KMS-11 (cell line): ENCODE measurements at regions not wholly inside any gene's neighbourhood (a gene's known extent, or its start where the extent isn't known, plus 50 kb on each side); places are given as distances from the start of the nearest gene placed in this dataset.

Experiments used
- H2AFZ ChIP-seq: fragments of 200-600 bp; sonication (generic); 2 replicates; pipeline ENCODE4 v1.6.1; 2016; ENCODE audit warnings: antibody characterized with exemption, mixed run types, low read depth
- H3K27ac ChIP-seq: fragments of 200-600 bp; sonication (generic); 2 replicates; pipeline ENCODE4 v1.6.1; 2016; ENCODE audit warnings: mild to moderate bottlenecking, mixed run types
- H3K27me3 ChIP-seq: fragments of 200-600 bp; sonication (generic); 2 replicates; pipeline ENCODE4 v1.6.1; 2017; ENCODE audit warnings: mild to moderate bottlenecking, low read depth, mixed run types, moderate library complexity; ENCODE audit not compliant: insufficient read depth
- H3K36me3 ChIP-seq: fragments of 200-600 bp; sonication (generic); 2 replicates; pipeline ENCODE4 v1.6.1; 2017; ENCODE audit warnings: mild to moderate bottlenecking, mixed run types; ENCODE audit not compliant: insufficient read depth
- H3K4me1 ChIP-seq: fragments of 200-600 bp; sonication (generic); 2 replicates; pipeline ENCODE4 v1.6.1; 2016; ENCODE audit warnings: mild to moderate bottlenecking, low read depth, mixed run types; ENCODE audit not compliant: poor library complexity, severe bottlenecking
- H3K4me2 ChIP-seq: fragments of 200-600 bp; sonication (generic); 2 replicates; pipeline ENCODE4 v1.7.0; 2016; ENCODE audit warnings: mild to moderate bottlenecking, mixed run types
- H3K4me3 ChIP-seq: fragments of 200-600 bp; sonication (generic); IDR thresholded peaks from 2 replicates; pipeline ENCODE4 v1.6.1; 2017; ENCODE audit warnings: low read depth, low read length, mixed read lengths; ENCODE audit not compliant: insufficient read depth
- H3K79me2 ChIP-seq: fragments of 200-600 bp; sonication (generic); 2 replicates; pipeline ENCODE4 v1.6.1; 2016; ENCODE audit warnings: low read depth, mixed run types; ENCODE audit not compliant: insufficient read depth
- H3K9ac ChIP-seq: fragments of 200-600 bp; sonication (generic); 2 replicates; pipeline ENCODE4 v1.6.1; 2016; ENCODE audit warnings: mild to moderate bottlenecking, mixed run types
- H4K20me1 ChIP-seq: fragments of 200-600 bp; sonication (generic); 2 replicates; pipeline ENCODE4 v1.6.1; 2016; ENCODE audit warnings: mild to moderate bottlenecking, mixed run types; ENCODE audit not compliant: insufficient read depth
- TF ChIP-seq, protein P1 (sequence below): fragments of 200-600 bp; sonication (generic); conservative IDR thresholded peaks from 2 replicates; pipeline ENCODE4 v1.6.1; 2017; ENCODE audit warnings: low read depth, mild to moderate bottlenecking, antibody characterized with exemption, low read length, moderate library complexity, mixed read lengths

DNA sequence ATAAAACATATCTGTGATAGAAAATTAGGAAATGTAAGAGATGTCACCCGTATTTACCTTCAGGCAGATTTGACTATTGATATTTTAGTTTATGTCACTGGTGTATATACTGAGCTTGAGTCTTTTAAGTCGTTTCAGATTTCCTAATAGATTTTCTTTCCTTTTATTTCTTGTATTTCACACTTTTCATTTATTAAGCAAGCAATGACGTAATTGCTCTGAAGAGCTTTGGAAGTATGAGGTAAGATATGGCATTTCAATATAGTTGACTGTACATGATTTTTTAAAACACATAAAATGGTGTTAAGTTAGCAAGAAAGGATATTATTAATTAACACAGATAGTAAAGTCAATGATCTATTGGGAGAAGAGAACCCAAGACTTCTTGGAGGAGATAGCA lies 652.6 kb downstream of the SORCS1 start:
- no peak overlapping the region for H2AFZ ChIP-seq
- H4K20me1 ChIP-seq, result no peaks in the 10 kb centered on the region
- no peaks in the 10 kb centered on the region for H3K27me3 ChIP-seq
- H3K79me2 ChIP-seq, result no peaks in the 10 kb centered on the region
- TF ChIP-seq, protein P1, sequence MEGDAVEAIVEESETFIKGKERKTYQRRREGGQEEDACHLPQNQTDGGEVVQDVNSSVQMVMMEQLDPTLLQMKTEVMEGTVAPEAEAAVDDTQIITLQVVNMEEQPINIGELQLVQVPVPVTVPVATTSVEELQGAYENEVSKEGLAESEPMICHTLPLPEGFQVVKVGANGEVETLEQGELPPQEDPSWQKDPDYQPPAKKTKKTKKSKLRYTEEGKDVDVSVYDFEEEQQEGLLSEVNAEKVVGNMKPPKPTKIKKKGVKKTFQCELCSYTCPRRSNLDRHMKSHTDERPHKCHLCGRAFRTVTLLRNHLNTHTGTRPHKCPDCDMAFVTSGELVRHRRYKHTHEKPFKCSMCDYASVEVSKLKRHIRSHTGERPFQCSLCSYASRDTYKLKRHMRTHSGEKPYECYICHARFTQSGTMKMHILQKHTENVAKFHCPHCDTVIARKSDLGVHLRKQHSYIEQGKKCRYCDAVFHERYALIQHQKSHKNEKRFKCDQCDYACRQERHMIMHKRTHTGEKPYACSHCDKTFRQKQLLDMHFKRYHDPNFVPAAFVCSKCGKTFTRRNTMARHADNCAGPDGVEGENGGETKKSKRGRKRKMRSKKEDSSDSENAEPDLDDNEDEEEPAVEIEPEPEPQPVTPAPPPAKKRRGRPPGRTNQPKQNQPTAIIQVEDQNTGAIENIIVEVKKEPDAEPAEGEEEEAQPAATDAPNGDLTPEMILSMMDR, result no peak
- H3K36me3 ChIP-seq, result no peaks in the 10 kb centered on the region
- no peak overlapping the region for H3K9ac ChIP-seq
- H3K4me1 ChIP-seq, result no peaks in the 10 kb centered on the region
- H3K4me2 ChIP-seq, result no peak overlapping the region
- H3K27ac ChIP-seq, result no peak overlapping the region
- no peak overlapping the region for H3K4me3 ChIP-seq

DNA sequence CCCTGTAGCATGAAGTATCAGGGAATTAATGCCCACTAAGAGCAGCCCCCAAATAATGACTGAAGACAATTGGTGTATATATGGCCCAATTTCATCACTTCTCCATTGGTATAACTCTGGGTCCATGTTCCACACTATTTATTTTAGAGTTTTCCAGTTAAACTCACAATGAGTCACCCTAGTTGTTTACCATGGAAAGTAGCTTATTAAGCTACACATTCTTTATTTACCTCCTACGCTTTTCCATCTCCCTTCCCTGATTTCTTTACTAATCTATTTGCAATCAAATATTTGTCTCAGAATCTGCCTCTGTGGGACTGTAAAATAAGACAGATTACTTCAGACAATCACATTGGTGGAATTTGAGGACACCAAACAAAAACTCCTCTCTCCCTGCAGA lies 655.6 kb downstream of the SORCS1 start:
- no peaks in the 10 kb centered on the region for H3K4me1 ChIP-seq
- no peak overlapping the region for H3K27ac ChIP-seq
- no peak overlapping the region for H3K4me2 ChIP-seq
- H3K27me3 ChIP-seq, result no peaks in the 10 kb centered on the region
- no peaks in the 10 kb centered on the region for H4K20me1 ChIP-seq
- no peaks in the 10 kb centered on the region for H3K79me2 ChIP-seq
- TF ChIP-seq, protein P1, result no peak
- no peak overlapping the region for H2AFZ ChIP-seq
- H3K36me3 ChIP-seq, result no peaks in the 10 kb centered on the region
- H3K4me3 ChIP-seq, result no peak overlapping the region
- no peak overlapping the region for H3K9ac ChIP-seq

DNA sequence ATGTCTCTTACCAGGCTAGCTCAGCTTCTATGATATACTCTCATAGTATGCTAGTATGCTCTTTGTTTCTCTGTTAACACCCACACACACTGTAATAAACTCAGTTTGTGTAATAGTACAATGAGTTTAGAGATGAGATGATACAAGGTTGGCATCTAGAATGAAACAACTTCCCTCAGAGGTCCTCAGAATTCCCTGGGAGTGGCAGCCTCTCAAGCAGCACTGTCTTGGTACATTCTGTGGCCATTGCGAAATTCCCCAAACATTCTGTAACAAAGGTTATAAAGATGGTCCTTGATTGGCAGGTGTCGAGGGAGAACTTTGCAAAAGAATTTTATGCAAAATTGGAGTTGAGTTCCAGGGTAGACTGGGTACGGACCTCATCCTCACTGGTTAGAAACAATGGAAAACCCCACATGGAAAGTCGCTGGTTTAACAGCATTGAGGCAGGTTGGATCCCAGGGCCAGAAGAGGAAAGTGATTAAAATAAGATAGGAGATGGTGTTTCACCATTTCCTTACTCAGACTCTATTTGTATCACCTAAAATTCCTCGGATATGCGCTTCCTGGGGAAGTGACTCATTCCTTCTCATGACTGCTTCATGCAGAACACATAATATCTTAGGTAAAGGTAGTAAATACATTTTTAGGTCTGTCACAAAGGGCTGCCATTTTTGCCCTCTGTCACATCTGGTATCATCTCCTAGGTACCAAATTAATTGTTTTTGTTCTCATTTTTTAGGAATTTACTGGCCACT lies 657.8 kb downstream of the SORCS1 start:
- Histone ChIP-seq H3K79me2 (no peaks in the 10 kb centered on the region), H2AFZ (no peak overlapping the region), H3K4me2 (no peak overlapping the region), H3K27me3 (no peaks in the 10 kb centered on the region), H3K9ac (no peak overlapping the region), H4K20me1 (no peaks in the 10 kb centered on the region), H3K27ac (no peak overlapping the region), H3K4me1 (no peaks in the 10 kb centered on the region), H3K36me3 (no peaks in the 10 kb centered on the region), H3K4me3 (no peak overlapping the region)
- TF ChIP-seq, protein P1, result no peak

DNA sequence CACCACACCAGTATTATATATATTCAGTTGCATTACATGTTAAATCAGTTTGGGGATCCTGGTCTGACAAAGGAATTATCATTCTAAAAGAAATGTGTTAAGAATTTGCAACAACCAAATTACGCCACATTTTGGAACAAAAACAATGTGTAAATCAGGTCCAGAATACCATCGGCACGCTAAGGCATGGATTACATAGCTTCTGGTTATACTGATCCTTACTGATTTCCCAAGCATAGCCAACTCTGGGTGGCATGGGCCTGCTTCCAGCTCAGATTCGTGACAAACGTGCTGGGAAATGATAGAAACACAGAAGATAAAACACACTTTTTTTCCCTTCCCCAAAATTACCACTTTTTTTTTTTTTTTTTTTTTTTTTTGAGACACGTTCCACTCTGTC lies 660.0 kb downstream of the SORCS1 start:
- TF ChIP-seq, protein P1, result no peak
- Histone ChIP-seq H3K79me2 (no peaks in the 10 kb centered on the region), H3K4me1 (no peaks in the 10 kb centered on the region), H3K27ac (no peak overlapping the region), H2AFZ (no peak overlapping the region), H3K36me3 (no peaks in the 10 kb centered on the region), H3K9ac (no peak overlapping the region), H3K4me2 (no peak overlapping the region), H3K4me3 (no peak overlapping the region), H4K20me1 (no peaks in the 10 kb centered on the region), H3K27me3 (no peaks in the 10 kb centered on the region)
